GM23338 (cell line): ENCODE measurements at regions not wholly inside any gene's neighbourhood (a gene's known extent, or its start where the extent isn't known, plus 50 kb on each side); places are given as distances from the start of the nearest gene placed in this dataset.

Experiments used
- CTCF ChIP-seq, 2 experiments: fragments of 200-600 bp in 1 of 2; sonication (generic) in 1 of 2; conservative IDR thresholded peaks; 2 replicates each; pipeline versions ENCODE4 v1.5.1 to v1.6.1; 2016 to 2017; ENCODE audit warnings: antibody characterized with exemption in 2 of 2, low read depth in 2 of 2, mild to moderate bottlenecking in 2 of 2, moderate library complexity in 1 of 2
- EZH2phosphoT487 ChIP-seq: fragments of 200-600 bp; sonication (generic); IDR thresholded peaks from one replicate; pipeline ENCODE4 v1.8.1; 2018; ENCODE audit warnings: antibody characterized with exemption; ENCODE audit not compliant: unreplicated experiment
- NANOG ChIP-seq: IDR thresholded peaks from 2 replicates; pipeline ENCODE4 v1.6.1; 2016; ENCODE audit warnings: antibody characterized with exemption, borderline replicate concordance
- REST ChIP-seq: IDR thresholded peaks from one replicate; pipeline ENCODE4 v1.6.1; 2018; ENCODE audit warnings: antibody characterized with exemption; ENCODE audit not compliant: unreplicated experiment
- ZNF114 ChIP-seq: fragments of 250-450 bp; sonication (Bioruptor Pico); IDR thresholded peaks from 2 replicates; pipeline ENCODE4 v1.5.0; 2020; ENCODE audit warnings: mild to moderate bottlenecking, moderate library complexity
- ZNF462 ChIP-seq: fragments of 250-450 bp; sonication (Bioruptor Pico); IDR thresholded peaks from 2 replicates; pipeline ENCODE4 v1.5.0; 2020; ENCODE audit warnings: mild to moderate bottlenecking, moderate library complexity

- TF ChIP-seq ZNF462 (CRISPR knock-in tag) (no peak), ZNF114 (CRISPR knock-in tag) (no peak), REST (no peak), NANOG (no peak), CTCF (conservative IDR thresholded peaks at IDR 0.05; ENCODE audit: low read depth in 2 of 2) (no peak), EZH2phosphoT487 (no peak)
Observed at GRCh38 chr4:125501090-125501489, 186.3 kb downstream of the FAT4 start (continued).
